IMR-90 (cell line): ENCODE measurements at regions not wholly inside any gene's neighbourhood (a gene's known extent, or its start where the extent isn't known, plus 50 kb on each side); places are given as distances from the start of the nearest gene placed in this dataset.

Experiments used
- ATAC-seq: fragments of 200-7000 bp; cut with Tn5 transposase; 2 replicates; pipeline ENCODE4 v1.9.1; 2020; ENCODE audit warnings: low read depth, mild to moderate bottlenecking, moderate library complexity
- BruUV-seq: library from RNA; stranded (reverse); fragments of 400-500 nt; replicated peaks from 2 replicates; lab custom pipeline; 2021; lab: Mats Ljungman, UMichigan
- CTCF ChIA-PET: fragments of 300-600 bp; formaldehyde crosslinking; extraction: SDS; loops from one replicate; lab custom pipeline; 2021; ENCODE audit warnings: antibody characterized with exemption; lab: Yijun Ruan, JAX
- POLR2A ChIA-PET: fragments of 300-600 bp; sonication (Branson Sonifier 250); formaldehyde crosslinking; loops from one replicate; lab custom pipeline; 2022; ENCODE audit warnings: antibody characterized with exemption; ENCODE audit not compliant: unreplicated experiment; lab: Charles Lee
- DNase-seq: peaks from one replicate; pipeline ENCODE4 v3.0.0; 2013
- H2AFZ ChIP-seq: replicated peaks from 2 replicates; pipeline ENCODE3; 2013; ENCODE audit warnings: low read length, mild to moderate bottlenecking; ENCODE audit not compliant: poor library complexity
- H2AK5ac ChIP-seq: 2 replicates; pipeline ENCODE4 v1.6.1; 2013; ENCODE audit warnings: low read depth, low read length, inconsistent platforms
- H2AK9ac ChIP-seq: replicated peaks from 2 replicates; pipeline ENCODE3; 2013; ENCODE audit warnings: mild to moderate bottlenecking, low read depth, low read length, moderate library complexity; ENCODE audit not compliant: poor library complexity
- H2BK120ac ChIP-seq: 2 replicates; pipeline ENCODE4 v1.6.1; 2013; ENCODE audit warnings: low read depth, low read length, inconsistent platforms
- H2BK15ac ChIP-seq: 3 replicates; pipeline ENCODE4 v1.6.1; 2013; ENCODE audit warnings: low read depth, low read length, inconsistent platforms
- H2BK20ac ChIP-seq: 2 replicates; pipeline ENCODE4 v1.6.1; 2013; ENCODE audit warnings: low read depth, mild to moderate bottlenecking, inconsistent platforms, low read length, moderate library complexity
- H2BK5ac ChIP-seq: 2 replicates; pipeline ENCODE4 v1.6.1; 2013; ENCODE audit warnings: mild to moderate bottlenecking, low read depth, low read length, inconsistent platforms; ENCODE audit not compliant: poor library complexity, severe bottlenecking
- H3K14ac ChIP-seq: replicated peaks from 2 replicates; pipeline ENCODE4 v1.6.1; 2013; ENCODE audit warnings: low read depth, low read length, inconsistent platforms
- H3K18ac ChIP-seq: 2 replicates; pipeline ENCODE4 v1.6.1; 2013; ENCODE audit warnings: low read depth, low read length, control low read depth
- H3K23ac ChIP-seq: 2 replicates; pipeline ENCODE4 v1.6.1; 2013; ENCODE audit warnings: low read depth, low read length, inconsistent platforms
- H3K27ac ChIP-seq: 2 replicates; pipeline ENCODE4 v1.5.1; 2013; ENCODE audit warnings: mild to moderate bottlenecking, control low read depth, low read length; ENCODE audit not compliant: insufficient read depth
- H3K27me3 ChIP-seq: 2 replicates; pipeline ENCODE4 v1.6.1; 2013; ENCODE audit warnings: low read length; ENCODE audit not compliant: control insufficient read depth, insufficient read depth
- H3K36me3 ChIP-seq: 2 replicates; pipeline ENCODE4 v1.6.1; 2013; ENCODE audit warnings: low read length, mixed read lengths; ENCODE audit not compliant: control insufficient read depth, insufficient read depth
- H3K4ac ChIP-seq: 2 replicates; pipeline ENCODE4 v1.6.1; 2013; ENCODE audit warnings: low read depth, low read length, inconsistent platforms
- H3K4me1 ChIP-seq: 2 replicates; pipeline ENCODE4 v1.6.1; 2013; ENCODE audit warnings: low read length, mixed read lengths; ENCODE audit not compliant: control insufficient read depth, insufficient read depth
- H3K4me2 ChIP-seq: 2 replicates; pipeline ENCODE4 v1.6.1; 2013; ENCODE audit warnings: low read depth, mild to moderate bottlenecking, control low read depth, low read length, moderate library complexity
- H3K4me3 ChIP-seq: 2 replicates; pipeline ENCODE4 v1.5.1; 2013; ENCODE audit warnings: low read depth, mild to moderate bottlenecking, control low read depth, low read length, moderate library complexity; ENCODE audit not compliant: insufficient read depth
- H3K56ac ChIP-seq: 2 replicates; pipeline ENCODE4 v1.6.1; 2013; ENCODE audit warnings: low read length, inconsistent platforms; ENCODE audit not compliant: insufficient read depth; ENCODE audit errors: extremely low read depth
- H3K79me1 ChIP-seq, 2 experiments: 2 replicates each; pipeline ENCODE4 v1.6.1; 2013; ENCODE audit warnings: low read length in 2 of 2, inconsistent platforms in 1 of 2, low read depth in 1 of 2
- H3K9ac ChIP-seq: 2 replicates; pipeline ENCODE4 v1.6.1; 2013; ENCODE audit warnings: low read depth, low read length, control low read depth
- H3K9me1 ChIP-seq: 2 replicates; pipeline ENCODE4 v1.6.1; 2013; ENCODE audit warnings: low read length, inconsistent platforms; ENCODE audit not compliant: insufficient read depth
- H3K9me3 ChIP-seq: 2 replicates; pipeline ENCODE4 v1.6.1; 2013; ENCODE audit warnings: low read length; ENCODE audit not compliant: control insufficient read depth, insufficient read depth
- H4K20me1 ChIP-seq: 2 replicates; pipeline ENCODE4 v1.6.1; 2013; ENCODE audit warnings: low read length, inconsistent platforms; ENCODE audit not compliant: insufficient read depth
- H4K5ac ChIP-seq: 2 replicates; pipeline ENCODE4 v1.6.1; 2013; ENCODE audit warnings: mild to moderate bottlenecking, low read depth, low read length, control low read depth
- H4K8ac ChIP-seq, 2 experiments: 2 replicates each; pipeline ENCODE4 v1.6.1; 2013; ENCODE audit warnings: low read depth in 2 of 2, low read length in 2 of 2, control low read depth in 1 of 2, inconsistent platforms in 1 of 2
- H4K91ac ChIP-seq: 2 replicates; pipeline ENCODE4 v1.6.1; 2013; ENCODE audit warnings: low read depth, low read length, inconsistent platforms; ENCODE audit not compliant: insufficient read depth
- BHLHE40 ChIP-seq: fragments of 150-350 bp; IDR thresholded peaks from 2 replicates; pipeline ENCODE4 v1.6.1; 2016; ENCODE audit warnings: mild to moderate bottlenecking, low read depth, low read length
- CEBPB ChIP-seq: IDR thresholded peaks from 2 replicates; pipeline ENCODE4 v1.6.1; 2012; ENCODE audit warnings: low read depth, low read length, improper control_type of control experiment
- FOS ChIP-seq: fragments of 150-350 bp; IDR thresholded peaks from 2 replicates; pipeline ENCODE4 v1.6.1; 2016; ENCODE audit warnings: low read depth, low read length
- MAFK ChIP-seq: IDR thresholded peaks from 2 replicates; pipeline ENCODE4 v1.6.1; 2012; ENCODE audit warnings: low read depth, low read length, improper control_type of control experiment
- NFE2L2 ChIP-seq: fragments of 150-350 bp; IDR thresholded peaks from 2 replicates; pipeline ENCODE4 v1.6.1; 2016; ENCODE audit warnings: low read depth, mild to moderate bottlenecking, low read length
- POLR2A ChIP-seq: IDR thresholded peaks from 2 replicates; pipeline ENCODE4 v1.6.1; 2012; ENCODE audit warnings: mild to moderate bottlenecking, low read depth, low read length
- RCOR1 ChIP-seq: IDR thresholded peaks from 2 replicates; pipeline ENCODE4 v1.6.1; 2012; ENCODE audit warnings: mild to moderate bottlenecking, low read length, improper control_type of control experiment; ENCODE audit not compliant: insufficient replicate concordance
- SMC3 ChIP-seq: fragments of 150-350 bp; IDR thresholded peaks from 2 replicates; pipeline ENCODE4 v1.6.1; 2016; ENCODE audit warnings: low read depth, mild to moderate bottlenecking, antibody characterized with exemption, low read length, moderate library complexity
- WGBS, 2 experiments: methylation state at CpG; one replicate each; pipeline versions ENCODE4 v1.1.5 to v1.1.7; 2013; ENCODE audit warnings: missing lambda C conversion rate in 2 of 2; ENCODE audit not compliant: insufficient read length in 1 of 2; ENCODE audit errors: extremely low coverage in 2 of 2; 5-methylcytosine and 5-hydroxymethylcytosine counted together
- dilution Hi-C: fragments of 300-500 bp; cut with HindIII; formaldehyde crosslinking; loops from one replicate; pipeline ENCODE4 v1.14.3; 2018; ENCODE audit warnings: low sequenced_read_pairs; ENCODE audit not compliant: unreplicated experiment
- in situ Hi-C: fragments of 300-500 bp; cut with MboI; formaldehyde crosslinking; loops from 3 replicates; pipeline ENCODE4 v1.14.3; 2019; ENCODE audit warnings: low sequenced_read_pairs, inconsistent platforms, mixed read lengths
- intact Hi-C: fragments of 100-400 bp; cut with micrococcal nuclease; formaldehyde crosslinking; loops from 2 replicates; pipeline ENCODE4 v1.10.0; 2022
- TF ChIP-seq, protein P1 (sequence below): fragments of 150-350 bp; IDR thresholded peaks from 2 replicates; pipeline ENCODE4 v1.6.1; 2017; ENCODE audit warnings: mild to moderate bottlenecking, antibody characterized with exemption, low read length, low read depth
- TF ChIP-seq, protein P2 (sequence below): conservative IDR thresholded peaks from 2 replicates; pipeline ENCODE4 v1.5.1; 2012; ENCODE audit warnings: mild to moderate bottlenecking, low read depth, low read length, improper control_type of control experiment

DNA sequence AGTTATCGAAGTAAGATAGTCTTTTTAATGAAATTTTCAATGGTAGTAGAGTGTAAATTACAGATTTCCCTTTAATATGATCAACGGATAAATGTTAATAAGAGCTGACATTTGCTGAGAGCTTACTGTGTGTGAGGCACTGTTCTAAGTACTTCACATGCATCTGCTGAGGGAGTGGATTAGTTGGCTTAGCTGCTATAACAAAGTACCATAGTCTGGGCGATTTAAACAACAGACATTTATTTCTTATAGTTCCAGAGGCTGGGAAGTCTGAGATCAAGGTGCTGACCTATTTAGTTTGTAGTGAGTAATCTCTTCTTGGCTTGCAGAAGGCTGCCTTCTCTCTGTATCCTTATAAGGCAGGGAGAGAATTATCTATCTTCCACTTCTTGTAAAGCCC, 174.3 kb downstream of the CEP135 start:
- no peak overlapping the region for H2BK15ac ChIP-seq
- CTCF ChIA-PET, result no interaction called here
- no peak overlapping the region for H3K23ac ChIP-seq
- no peak overlapping the region for H2BK20ac ChIP-seq
- no peak for ATAC-seq
- H3K36me3 ChIP-seq, result no peaks in the 10 kb centered on the region
- H3K18ac ChIP-seq, result no peak overlapping the region
- no peak overlapping the region for H2BK5ac ChIP-seq
- no peak overlapping the region for H4K91ac ChIP-seq
- no peak for TF ChIP-seq FOS
- no peak for TF ChIP-seq RCOR1
- no peak for TF ChIP-seq BHLHE40
- no peak for TF ChIP-seq POLR2A
- TF ChIP-seq SMC3, result no peak
- TF ChIP-seq, protein P1, sequence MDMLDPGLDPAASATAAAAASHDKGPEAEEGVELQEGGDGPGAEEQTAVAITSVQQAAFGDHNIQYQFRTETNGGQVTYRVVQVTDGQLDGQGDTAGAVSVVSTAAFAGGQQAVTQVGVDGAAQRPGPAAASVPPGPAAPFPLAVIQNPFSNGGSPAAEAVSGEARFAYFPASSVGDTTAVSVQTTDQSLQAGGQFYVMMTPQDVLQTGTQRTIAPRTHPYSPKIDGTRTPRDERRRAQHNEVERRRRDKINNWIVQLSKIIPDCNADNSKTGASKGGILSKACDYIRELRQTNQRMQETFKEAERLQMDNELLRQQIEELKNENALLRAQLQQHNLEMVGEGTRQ, result no peak
- TF ChIP-seq CEBPB, result no peak
- TF ChIP-seq NFE2L2, result no peak
- no peak for TF ChIP-seq MAFK
- TF ChIP-seq, protein P2, sequence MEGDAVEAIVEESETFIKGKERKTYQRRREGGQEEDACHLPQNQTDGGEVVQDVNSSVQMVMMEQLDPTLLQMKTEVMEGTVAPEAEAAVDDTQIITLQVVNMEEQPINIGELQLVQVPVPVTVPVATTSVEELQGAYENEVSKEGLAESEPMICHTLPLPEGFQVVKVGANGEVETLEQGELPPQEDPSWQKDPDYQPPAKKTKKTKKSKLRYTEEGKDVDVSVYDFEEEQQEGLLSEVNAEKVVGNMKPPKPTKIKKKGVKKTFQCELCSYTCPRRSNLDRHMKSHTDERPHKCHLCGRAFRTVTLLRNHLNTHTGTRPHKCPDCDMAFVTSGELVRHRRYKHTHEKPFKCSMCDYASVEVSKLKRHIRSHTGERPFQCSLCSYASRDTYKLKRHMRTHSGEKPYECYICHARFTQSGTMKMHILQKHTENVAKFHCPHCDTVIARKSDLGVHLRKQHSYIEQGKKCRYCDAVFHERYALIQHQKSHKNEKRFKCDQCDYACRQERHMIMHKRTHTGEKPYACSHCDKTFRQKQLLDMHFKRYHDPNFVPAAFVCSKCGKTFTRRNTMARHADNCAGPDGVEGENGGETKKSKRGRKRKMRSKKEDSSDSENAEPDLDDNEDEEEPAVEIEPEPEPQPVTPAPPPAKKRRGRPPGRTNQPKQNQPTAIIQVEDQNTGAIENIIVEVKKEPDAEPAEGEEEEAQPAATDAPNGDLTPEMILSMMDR, result no peak
- H3K79me1 ChIP-seq, result no peaks in the 10 kb centered on the region
- H4K20me1 ChIP-seq, result no peaks in the 10 kb centered on the region
- H2AFZ ChIP-seq, result no peak overlapping the region
- no peak overlapping the region for H3K4me2 ChIP-seq
- H2AK5ac ChIP-seq, result no peak overlapping the region
- no peak overlapping the region for H4K8ac ChIP-seq
- no peak overlapping the region for H2BK120ac ChIP-seq
- no peak overlapping the region for H3K14ac ChIP-seq
- H4K5ac ChIP-seq, result no peak overlapping the region
- H3K27ac ChIP-seq, result no peak overlapping the region
- no peak overlapping the region for H2AK9ac ChIP-seq
- H3K9ac ChIP-seq, result no peak overlapping the region
- no peak overlapping the region for H3K56ac ChIP-seq
- POLR2A ChIA-PET, result no interaction called here
- H3K27me3 ChIP-seq, result no peaks in the 10 kb centered on the region
- WGBS, 2 experiments, result no CpG with 5 or more reads among the region's 3 CpGs
- H3K9me1 ChIP-seq, result no peaks in the 10 kb centered on the region
- DNase-seq, result no peak
- dilution Hi-C loops, result no loop called here
- no peaks in the 10 kb centered on the region for H3K4me1 ChIP-seq
- BruUV-seq, result no TSS peak
- H3K4ac ChIP-seq, result no peak overlapping the region
- in situ Hi-C loops, result no loop called here
- intact Hi-C loops, result no loop called here
- H3K9me3 ChIP-seq, result no peaks in the 10 kb centered on the region
- no peak overlapping the region for H3K4me3 ChIP-seq
